Nephron progenitor cell (in vitro differentiated cells): ENCODE measurements at regions not wholly inside any gene's neighbourhood (a gene's known extent, or its start where the extent isn't known, plus 50 kb on each side); places are given as distances from the start of the nearest gene placed in this dataset.
"Not testable (repeated sequence)": the region's sequence is repeated elsewhere in the genome, so short reads cannot be mapped to it uniquely, and the experiment has no call there.

Experiments
- DNase-seq: peaks from one replicate; pipeline ENCODE4 v3.0.0; 2021
- H3K27ac Mint-ChIP-seq: 2 replicates; pipeline ENCODE4 v1.8.0; 2021; ENCODE audit warnings: mild to moderate bottlenecking, moderate library complexity, mixed read lengths
- H3K27me3 Mint-ChIP-seq: 2 replicates; pipeline ENCODE4 v1.8.0; 2021; ENCODE audit warnings: mild to moderate bottlenecking, low read depth, mixed read lengths; ENCODE audit not compliant: poor library complexity
- H3K36me3 Mint-ChIP-seq: 2 replicates; pipeline ENCODE4 v1.8.0; 2021; ENCODE audit warnings: low read depth, mixed read lengths
- H3K4me1 Mint-ChIP-seq: 2 replicates; pipeline ENCODE4 v1.8.0; 2021; ENCODE audit warnings: mixed read lengths
- H3K4me3 Mint-ChIP-seq: 2 replicates; pipeline ENCODE4 v1.8.0; 2021; ENCODE audit warnings: mild to moderate bottlenecking, moderate library complexity, mixed read lengths
- H3K9me3 Mint-ChIP-seq: 2 replicates; pipeline ENCODE4 v1.8.0; 2021; ENCODE audit warnings: mild to moderate bottlenecking, moderate library complexity, mixed read lengths
- CTCF ChIP-seq: fragments of 200-600 bp; sonication (generic); IDR thresholded peaks from 2 replicates; pipeline ENCODE4 v1.5.0; 2021; ENCODE audit warnings: antibody characterized with exemption

GRCh38 chr15:25989327-25989726, 126.2 kb upstream of the ATP10A start:
- H3K4me3 Mint-ChIP-seq, result no peak overlapping the region
- no peak for DNase-seq
- H3K36me3 Mint-ChIP-seq, result no peaks in the 10 kb centered on the region
- H3K9me3 Mint-ChIP-seq, result peaks cover 19% of the 10 kb centered on the region
- H3K27ac Mint-ChIP-seq, result no peak overlapping the region
- TF ChIP-seq CTCF, result no peak
- no peaks in the 10 kb centered on the region for H3K4me1 Mint-ChIP-seq
- H3K27me3 Mint-ChIP-seq, result peaks cover 7% of the 10 kb centered on the region

- H3K4me1 Mint-ChIP-seq, H3K4me3 Mint-ChIP-seq, DNase-seq, H3K36me3 Mint-ChIP-seq, H3K27me3 Mint-ChIP-seq, H3K27ac Mint-ChIP-seq: not testable (repeated sequence)
- H3K9me3 Mint-ChIP-seq, result peaks cover 19% of the 10 kb centered on the region
Observed at GRCh38 chr15:25988716-25989115, 125.6 kb upstream of the ATP10A start.

- DNase-seq, result no peak
- peaks cover 19% of the 10 kb centered on the region for H3K9me3 Mint-ChIP-seq
- H3K27ac Mint-ChIP-seq, result no peak overlapping the region
- no peaks in the 10 kb centered on the region for H3K4me1 Mint-ChIP-seq
- peaks cover 7% of the 10 kb centered on the region for H3K27me3 Mint-ChIP-seq
- no peaks in the 10 kb centered on the region for H3K36me3 Mint-ChIP-seq
- no peak for TF ChIP-seq CTCF
- H3K4me3 Mint-ChIP-seq, result no peak overlapping the region
Observed at GRCh38 chr15:25987638-25988037, 124.5 kb upstream of the ATP10A start.

- Mint-ChIP-seq H3K27me3 (peaks cover 4% of the 10 kb centered on the region), H3K4me3 (no peak overlapping the region), H3K27ac (no peak overlapping the region), H3K4me1 (no peaks in the 10 kb centered on the region), H3K9me3 (peaks cover 7% of the 10 kb centered on the region), H3K36me3 (no peaks in the 10 kb centered on the region)
- no peak for TF ChIP-seq CTCF
- DNase-seq, result no peak
Observed at GRCh38 chr15:25985165-25985564, 122.0 kb upstream of the ATP10A start.

GRCh38 chr15:25982736-25983135, 119.6 kb upstream of the ATP10A start:
- DNase-seq, result no peak
- no peak for TF ChIP-seq CTCF
- Mint-ChIP-seq H3K27ac (no peak overlapping the region), H3K4me3 (no peak overlapping the region), H3K9me3 (no peaks in the 10 kb centered on the region), H3K27me3 (peaks cover 4% of the 10 kb centered on the region), H3K4me1 (no peaks in the 10 kb centered on the region), H3K36me3 (no peaks in the 10 kb centered on the region)

GRCh38 chr15:25981114-25981513, 118.0 kb upstream of the ATP10A start:
- H3K4me3 Mint-ChIP-seq, result no peak overlapping the region
- no peak for TF ChIP-seq CTCF
- H3K36me3 Mint-ChIP-seq, result no peaks in the 10 kb centered on the region
- no peak overlapping the region for H3K27ac Mint-ChIP-seq
- no peaks in the 10 kb centered on the region for H3K4me1 Mint-ChIP-seq
- no peak for DNase-seq
- H3K9me3 Mint-ChIP-seq, result no peaks in the 10 kb centered on the region
- no peaks in the 10 kb centered on the region for H3K27me3 Mint-ChIP-seq
